Mucosa of rectum (tissue), 2 donors: ENCODE measurements at regions not wholly inside any gene's neighbourhood (a gene's known extent, or its start where the extent isn't known, plus 50 kb on each side); places are given as distances from the start of the nearest gene placed in this dataset.

Experiments used
- H3K27ac ChIP-seq, 2 donors: one replicate each; pipeline ENCODE4 v1.7.0; 2013; ENCODE audit warnings: inconsistent platforms in 2 of 2, low read depth in 2 of 2, low read length in 2 of 2
- H3K27me3 ChIP-seq, 2 donors: one replicate each; pipeline ENCODE4 v1.7.0; 2013; ENCODE audit warnings: low read length in 2 of 2; ENCODE audit not compliant: control insufficient read depth in 2 of 2, insufficient read depth in 2 of 2
- H3K36me3 ChIP-seq, 2 donors: one replicate each; pipeline ENCODE4 v1.7.0; 2013; ENCODE audit warnings: low read length in 2 of 2; ENCODE audit not compliant: control insufficient read depth in 2 of 2, insufficient read depth in 2 of 2
- H3K4me1 ChIP-seq, 2 donors: one replicate each; pipeline ENCODE4 v1.7.0; 2013; ENCODE audit warnings: low read length in 2 of 2, mild to moderate bottlenecking in 1 of 2; ENCODE audit not compliant: control insufficient read depth in 2 of 2, insufficient read depth in 2 of 2
- H3K4me3 ChIP-seq, 2 donors: one replicate each; pipeline ENCODE4 v1.7.0; 2013; ENCODE audit warnings: low read length in 2 of 2
- H3K9ac ChIP-seq, 2 donors: one replicate each; pipeline ENCODE4 v1.7.0; 2013; ENCODE audit warnings: low read length in 2 of 2, low read depth in 1 of 2, mild to moderate bottlenecking in 1 of 2
- H3K9me3 ChIP-seq, 2 donors: one replicate each; pipeline ENCODE4 v1.7.0; 2013; ENCODE audit warnings: low read length in 2 of 2; ENCODE audit not compliant: control insufficient read depth in 2 of 2
- donor health status: healthy.
- donor health status: Normal muscosa, but diverticular disease.

- Histone ChIP-seq H3K27me3 (no peaks in the 10 kb centered on the region), H3K9ac (no peak overlapping the region), H3K9me3 (no peaks in the 10 kb centered on the region), H3K36me3 (no peaks in the 10 kb centered on the region), H3K4me1 (peaks cover under 1 to 5% of the 10 kb centered on the region in 2 donors), H3K27ac (no peak overlapping the region), H3K4me3 (no peak overlapping the region)
Observed at GRCh38 chr3:72332036-72332435, 516.2 kb downstream of the SHQ1 start.

DNA sequence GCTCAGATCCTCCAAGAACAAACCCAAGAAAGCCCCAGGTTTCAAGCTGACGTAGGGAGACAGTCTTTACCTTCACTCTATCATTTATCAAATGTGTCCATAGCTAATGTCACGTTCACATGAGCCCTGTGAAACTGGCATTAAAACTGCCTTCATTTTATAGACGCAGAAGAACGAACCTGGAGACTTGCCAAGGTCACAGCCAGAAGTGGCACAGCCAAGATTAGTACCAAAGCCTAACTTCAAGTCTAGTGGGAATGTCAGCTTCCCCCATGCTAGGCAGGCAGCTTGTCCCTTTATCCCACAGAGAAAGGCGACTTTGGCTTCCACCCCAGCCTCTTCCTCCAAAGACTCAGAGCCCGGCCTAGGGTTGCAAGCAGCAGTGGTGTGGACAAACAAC is 517.2 kb downstream of the SHQ1 start:
- H3K4me1 ChIP-seq: no peaks in the 10 kb centered on the region
- no peak overlapping the region for H3K9ac ChIP-seq
- H3K36me3 ChIP-seq: no peaks in the 10 kb centered on the region
- no peak overlapping the region for H3K4me3 ChIP-seq
- no peaks in the 10 kb centered on the region for H3K9me3 ChIP-seq
- no peaks in the 10 kb centered on the region for H3K27me3 ChIP-seq
- no peak overlapping the region for H3K27ac ChIP-seq

DNA sequence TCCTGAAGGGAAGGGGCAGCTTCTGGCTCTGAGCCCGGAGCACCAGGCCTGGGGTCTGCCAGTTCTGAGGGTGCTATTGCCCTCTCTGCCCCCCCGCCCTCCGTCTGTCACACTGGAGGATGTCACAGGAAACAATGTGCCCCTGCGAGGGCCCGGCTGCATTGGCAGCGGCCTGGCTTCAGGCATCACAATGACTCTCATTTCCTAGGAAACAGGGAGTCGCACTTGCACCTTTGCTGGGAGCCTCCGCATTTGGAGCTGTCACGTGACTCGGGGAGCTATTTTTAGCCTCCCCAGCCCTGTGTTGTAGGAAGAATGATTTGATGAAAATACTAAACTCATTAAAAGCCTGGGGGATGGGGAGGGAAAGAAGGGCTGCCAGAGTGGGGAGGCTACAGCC is 518.9 kb downstream of the SHQ1 start:
- Histone ChIP-seq H3K9me3 (no peaks in the 10 kb centered on the region), H3K27ac (no peak overlapping the region), H3K36me3 (no peaks in the 10 kb centered on the region), H3K4me3 (no peak overlapping the region), H3K4me1 (no peaks in the 10 kb centered on the region), H3K27me3 (no peaks in the 10 kb centered on the region), H3K9ac (no peak overlapping the region)

GRCh38 chr3:72328755-72329277 is 519.4 kb downstream of the SHQ1 start:
- Histone ChIP-seq H3K4me3 (no peak overlapping the region), H3K27me3 (no peaks in the 10 kb centered on the region), H3K4me1 (no peaks in the 10 kb centered on the region), H3K27ac (no peak overlapping the region), H3K9ac (no peak overlapping the region), H3K36me3 (no peaks in the 10 kb centered on the region), H3K9me3 (no peaks in the 10 kb centered on the region)

DNA sequence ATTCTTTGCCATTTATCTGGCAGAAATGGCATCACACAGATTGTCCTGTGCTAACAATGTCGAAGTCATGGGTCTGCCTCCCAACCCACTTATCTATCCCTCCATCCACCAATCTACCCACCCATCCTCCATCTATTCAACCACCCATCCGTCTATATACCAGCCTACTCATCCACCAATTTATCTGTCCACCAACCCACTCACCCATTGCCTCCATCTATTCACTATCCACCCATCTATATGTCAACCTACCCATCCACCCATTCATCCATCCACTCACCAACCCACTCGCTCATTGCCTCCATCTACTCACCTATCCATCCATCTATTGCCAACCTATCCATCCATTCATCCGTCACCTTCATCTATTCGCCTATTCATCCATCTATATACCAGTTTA is 521.2 kb downstream of the SHQ1 start:
- H3K36me3 ChIP-seq: no peaks in the 10 kb centered on the region
- no peaks in the 10 kb centered on the region for H3K4me1 ChIP-seq
- H3K9ac ChIP-seq: no peak overlapping the region

DNA sequence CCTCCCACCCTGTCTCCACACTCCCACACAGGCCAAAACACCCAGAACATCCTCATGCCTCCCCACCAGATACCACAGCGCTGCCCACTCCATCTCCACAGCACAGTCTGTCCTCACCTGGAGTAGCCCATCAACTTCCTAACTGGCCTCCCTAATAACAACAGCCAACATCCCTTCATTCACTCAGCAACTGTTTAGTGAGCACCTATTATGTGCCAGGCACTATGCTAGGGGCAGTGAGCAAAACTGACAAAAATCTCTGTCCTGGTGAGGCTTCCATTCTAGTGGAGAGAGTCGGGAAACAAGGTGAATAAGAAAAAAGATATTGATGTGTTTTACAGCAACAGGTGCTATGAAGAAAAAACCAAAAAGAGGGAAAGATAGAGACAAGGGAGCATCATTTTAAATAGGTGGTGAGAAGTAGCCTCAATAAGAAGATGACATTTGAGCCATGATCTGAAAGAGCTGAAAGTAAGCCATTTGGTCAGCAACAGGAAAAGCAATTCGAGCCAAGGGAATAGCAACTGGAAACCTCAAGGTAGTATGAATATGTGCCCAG is 523.9 kb downstream of the SHQ1 start:
- Histone ChIP-seq H3K4me1 (peaks cover 0 to under 1% of the 10 kb centered on the region in 2 donors), H3K9ac (no peak overlapping the region), H3K9me3 (no peaks in the 10 kb centered on the region), H3K4me3 (no peak overlapping the region), H3K36me3 (no peaks in the 10 kb centered on the region), H3K27ac (no peak overlapping the region), H3K27me3 (no peaks in the 10 kb centered on the region)

More for the DNA sequence above, 521.2 kb downstream of the SHQ1 start:
- Histone ChIP-seq H3K4me3 (no peak overlapping the region), H3K27ac (no peak overlapping the region), H3K9me3 (no peaks in the 10 kb centered on the region), H3K27me3 (no peaks in the 10 kb centered on the region)

GRCh38 chr3:72323773-72324172 is 524.5 kb downstream of the SHQ1 start:
- no peak overlapping the region for H3K9ac ChIP-seq
- H3K27ac ChIP-seq: no peak overlapping the region
- H3K9me3 ChIP-seq: no peaks in the 10 kb centered on the region
- no peaks in the 10 kb centered on the region for H3K36me3 ChIP-seq
- H3K4me1 ChIP-seq: peaks cover 0 to 5% of the 10 kb centered on the region in 2 donors
- H3K4me3 ChIP-seq: no peak overlapping the region
- H3K27me3 ChIP-seq: no peaks in the 10 kb centered on the region

- H3K27me3 ChIP-seq: no peaks in the 10 kb centered on the region
- no peak overlapping the region for H3K9ac ChIP-seq
- peaks cover 7% of the 10 kb centered on the region in 2 donors for H3K4me1 ChIP-seq
- no peaks in the 10 kb centered on the region for H3K9me3 ChIP-seq
- no peaks in the 10 kb centered on the region for H3K36me3 ChIP-seq
- H3K27ac ChIP-seq: no peak overlapping the region
- H3K4me3 ChIP-seq: no peak overlapping the region
Observed at GRCh38 chr3:72322264-72322976, 525.8 kb downstream of the SHQ1 start.

DNA sequence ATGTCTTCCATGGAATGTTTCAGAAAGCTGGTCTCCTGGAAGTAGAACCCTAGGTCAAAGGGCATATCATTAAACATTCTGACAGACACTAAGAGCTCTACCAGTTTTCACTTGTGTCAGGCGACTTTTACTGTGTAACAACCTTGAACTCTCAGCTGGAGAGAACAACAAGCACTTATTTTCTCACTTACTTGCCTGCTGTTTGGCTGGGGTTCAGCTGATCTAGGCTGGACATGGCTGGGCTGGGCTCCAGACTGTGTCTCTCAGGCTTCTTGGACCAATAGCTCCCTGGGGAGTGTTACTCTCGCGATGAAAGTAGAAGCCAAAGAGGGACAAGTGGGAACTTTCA is 527.3 kb downstream of the SHQ1 start:
- Histone ChIP-seq H3K4me1 (peaks cover 7 to 10% of the 10 kb centered on the region in 2 donors), H3K4me3 (no peak overlapping the region), H3K9ac (no peak overlapping the region), H3K27ac (no peak overlapping the region), H3K36me3 (no peaks in the 10 kb centered on the region), H3K27me3 (no peaks in the 10 kb centered on the region), H3K9me3 (no peaks in the 10 kb centered on the region)

GRCh38 chr3:72320095-72320954 is 527.9 kb downstream of the SHQ1 start:
- H3K4me3 ChIP-seq: no peak overlapping the region
- peaks cover 7 to 10% of the 10 kb centered on the region in 2 donors for H3K4me1 ChIP-seq
- no peak overlapping the region for H3K9ac ChIP-seq
- no peaks in the 10 kb centered on the region for H3K27me3 ChIP-seq
- no peaks in the 10 kb centered on the region for H3K9me3 ChIP-seq
- no peaks in the 10 kb centered on the region for H3K36me3 ChIP-seq
- H3K27ac ChIP-seq: no peak overlapping the region
